Sigmoid colon (tissue), 4 donors: ENCODE measurements at regions not wholly inside any gene's neighbourhood (a gene's known extent, or its start where the extent isn't known, plus 50 kb on each side); places are given as distances from the start of the nearest gene placed in this dataset.

ENCODE experiments used
- EP300 ChIP-seq, 4 donors: sonication (generic); formaldehyde crosslinking; IDR thresholded peaks; one replicate each; pipeline ENCODE4 v1.6.1; 2017; ENCODE audit warnings: antibody characterized with exemption in 4 of 4
- POLR2A ChIP-seq, 2 donors: fragments of 450-650 bp; IDR thresholded peaks; one replicate each; pipeline ENCODE4 v1.6.1; 2016; ENCODE audit warnings: antibody characterized with exemption in 2 of 2, mild to moderate bottlenecking in 2 of 2, moderate library complexity in 2 of 2
- POLR2AphosphoS5 ChIP-seq, 4 donors: sonication (generic); formaldehyde crosslinking; IDR thresholded peaks; one replicate each; pipeline ENCODE4 v1.6.1; 2017; ENCODE audit warnings: antibody characterized with exemption in 4 of 4
- TF ChIP-seq, protein P1 (sequence below), 4 experiments: fragments of 450-650 bp in 3 of 4; fragments of 200-600 bp in 1 of 4; IDR thresholded peaks; one replicate each; pipeline ENCODE4 v1.5.1; 2016 to 2019; ENCODE audit warnings: antibody characterized with exemption in 4 of 4, mild to moderate bottlenecking in 3 of 4, moderate library complexity in 2 of 4

DNA sequence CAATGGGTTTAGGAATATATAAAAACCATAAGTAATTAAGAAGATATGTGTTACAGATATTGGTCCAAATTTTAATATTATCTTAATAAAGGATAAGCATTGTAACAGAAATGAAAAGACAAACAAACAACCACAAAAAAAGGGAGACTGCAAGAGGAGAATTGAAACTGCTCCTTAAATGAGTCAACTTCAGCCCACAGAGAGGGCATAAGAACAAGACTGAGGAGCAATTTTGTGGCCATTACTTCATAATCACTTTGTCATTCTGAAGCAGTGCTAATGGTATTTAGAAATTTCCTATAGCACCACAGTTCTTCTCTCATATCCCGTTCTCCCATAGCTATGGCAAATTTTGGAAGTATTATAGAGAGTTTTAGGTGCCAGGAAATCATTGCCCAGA lies 193.2 kb upstream of the HNMT start:
- TF ChIP-seq POLR2AphosphoS5 (IDR thresholded peaks at IDR 0.05) (no peak), POLR2A (IDR thresholded peaks at IDR 0.05) (no peak), EP300 (IDR thresholded peaks at IDR 0.05) (no peak)
- TF ChIP-seq, protein P1, sequence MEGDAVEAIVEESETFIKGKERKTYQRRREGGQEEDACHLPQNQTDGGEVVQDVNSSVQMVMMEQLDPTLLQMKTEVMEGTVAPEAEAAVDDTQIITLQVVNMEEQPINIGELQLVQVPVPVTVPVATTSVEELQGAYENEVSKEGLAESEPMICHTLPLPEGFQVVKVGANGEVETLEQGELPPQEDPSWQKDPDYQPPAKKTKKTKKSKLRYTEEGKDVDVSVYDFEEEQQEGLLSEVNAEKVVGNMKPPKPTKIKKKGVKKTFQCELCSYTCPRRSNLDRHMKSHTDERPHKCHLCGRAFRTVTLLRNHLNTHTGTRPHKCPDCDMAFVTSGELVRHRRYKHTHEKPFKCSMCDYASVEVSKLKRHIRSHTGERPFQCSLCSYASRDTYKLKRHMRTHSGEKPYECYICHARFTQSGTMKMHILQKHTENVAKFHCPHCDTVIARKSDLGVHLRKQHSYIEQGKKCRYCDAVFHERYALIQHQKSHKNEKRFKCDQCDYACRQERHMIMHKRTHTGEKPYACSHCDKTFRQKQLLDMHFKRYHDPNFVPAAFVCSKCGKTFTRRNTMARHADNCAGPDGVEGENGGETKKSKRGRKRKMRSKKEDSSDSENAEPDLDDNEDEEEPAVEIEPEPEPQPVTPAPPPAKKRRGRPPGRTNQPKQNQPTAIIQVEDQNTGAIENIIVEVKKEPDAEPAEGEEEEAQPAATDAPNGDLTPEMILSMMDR (IDR thresholded peaks at IDR 0.05): no peak
